NCI-H1417 treated with DMSO at 0.1 percent for 48 hours (cell line): ENCODE measurements at regions not wholly inside any gene's neighbourhood (a gene's known extent, or its start where the extent isn't known, plus 50 kb on each side); places are given as distances from the start of the nearest gene placed in this dataset.

Source experiments
- DNase-seq: peaks from one replicate; lab custom pipeline; 2025; lab: John Stamatoyannopoulos, UW

- no peak for DNase-seq
Observed at GRCh38 chr1:163745204-163745603, 423.4 kb downstream of the NUF2 start.

- no peak for DNase-seq
Observed at GRCh38 chr1:163747261-163747660, 425.5 kb downstream of the NUF2 start.

GRCh38 chr1:163747855-163748254 is 426.1 kb downstream of the NUF2 start:
- no peak for DNase-seq

- DNase-seq = no peak
Observed at GRCh38 chr1:163758977-163759670, 437.4 kb downstream of the NUF2 start.

- DNase-seq = no peak
Observed at GRCh38 chr1:163761898-163762297, 440.1 kb downstream of the NUF2 start.

GRCh38 chr1:163766257-163766918 is 444.6 kb downstream of the NUF2 start:
- no peak for DNase-seq

- no peak for DNase-seq
Observed at GRCh38 chr1:163768576-163768975, 446.8 kb downstream of the NUF2 start.

GRCh38 chr1:163770265-163770664 is 448.5 kb downstream of the NUF2 start:
- DNase-seq = no peak

- DNase-seq = no peak
Observed at GRCh38 chr1:163771637-163772036, 449.9 kb downstream of the NUF2 start.

- DNase-seq = no peak
Observed at GRCh38 chr1:163772246-163772645, 450.5 kb downstream of the NUF2 start.

GRCh38 chr1:163773396-163773795 is 451.6 kb downstream of the NUF2 start:
- no peak for DNase-seq

GRCh38 chr1:163774401-163774945 is 452.7 kb downstream of the NUF2 start:
- DNase-seq = no peak

GRCh38 chr1:163774978-163775620 is 453.3 kb downstream of the NUF2 start:
- no peak for DNase-seq

GRCh38 chr1:163777205-163777604 is 455.5 kb downstream of the NUF2 start:
- DNase-seq = no peak

- no peak for DNase-seq
Observed at GRCh38 chr1:163781146-163781545, 459.4 kb downstream of the NUF2 start.

GRCh38 chr1:163785868-163786405 is 464.2 kb downstream of the NUF2 start:
- no peak for DNase-seq

GRCh38 chr1:163789911-163790310 is 468.2 kb downstream of the NUF2 start:
- DNase-seq = no peak

- DNase-seq = no peak
Observed at GRCh38 chr1:163794551-163794950, 472.8 kb downstream of the NUF2 start.

GRCh38 chr1:163796394-163796821 is 474.7 kb downstream of the NUF2 start:
- DNase-seq = no peak

GRCh38 chr1:163797816-163798215 is 476.1 kb downstream of the NUF2 start:
- no peak for DNase-seq

- no peak for DNase-seq
Observed at GRCh38 chr1:163799190-163799805, 477.5 kb downstream of the NUF2 start.

GRCh38 chr1:163807331-163808049 is 485.7 kb downstream of the NUF2 start:
- DNase-seq = no peak
